Natural killer cell treated with Interleukin-12 subunit alpha and Interleukin-12 subunit beta and Interleukin-15 and Interleukin-18, amount 100 ng/mL, for 72 hours (primary cell): ENCODE measurements at regions not wholly inside any gene's neighbourhood (a gene's known extent, or its start where the extent isn't known, plus 50 kb on each side); places are given as distances from the start of the nearest gene placed in this dataset.

Experiments used
- ATAC-seq, 2 donors: fragments of 150-1000 bp; cut with Tn5 transposase in 1 of 2; sonication (Bioruptor Pico), chemical (Tn5 transposase) in 1 of 2; 2 replicates each; pipeline ENCODE4 v1.10.0; 2021
- DNase-seq: peaks from one replicate; pipeline ENCODE4 v3.0.0; 2022; ENCODE audit warnings: low spot score
- H3K27ac Mint-ChIP-seq, 2 donors: 1 replicate in 1 of 2; 2 replicates in 1 of 2; pipeline ENCODE4 v1.8.0; 2022; ENCODE audit warnings: mixed read lengths in 2 of 2, mild to moderate bottlenecking in 1 of 2, moderate library complexity in 1 of 2
- H3K27me3 Mint-ChIP-seq, 2 donors: 1 replicate in 1 of 2; 2 replicates in 1 of 2; pipeline ENCODE4 v1.8.0; 2022; ENCODE audit warnings: mixed read lengths in 2 of 2
- H3K36me3 Mint-ChIP-seq: one replicate; pipeline ENCODE4 v1.8.0; 2022; ENCODE audit warnings: mixed read lengths
- H3K4me1 Mint-ChIP-seq, 2 donors: 1 replicate in 1 of 2; 2 replicates in 1 of 2; pipeline ENCODE4 v1.8.0; 2022; ENCODE audit warnings: low read depth in 2 of 2, mixed read lengths in 2 of 2, mild to moderate bottlenecking in 1 of 2
- H3K4me3 Mint-ChIP-seq: one replicate; pipeline ENCODE4 v1.8.0; 2022; ENCODE audit warnings: mixed read lengths
- H3K9me3 Mint-ChIP-seq: 2 replicates; pipeline ENCODE4 v1.8.0; 2022; ENCODE audit warnings: mixed read lengths

- Mint-ChIP-seq H3K4me1 (no peaks in the 10 kb centered on the region), H3K27me3 (peaks cover 0 to 8% of the 10 kb centered on the region in 2 donors), H3K4me3 (no peak overlapping the region), H3K9me3 (no peaks in the 10 kb centered on the region), H3K36me3 (no peaks in the 10 kb centered on the region), H3K27ac (no peak overlapping the region)
- DNase-seq (peak; percentile 5), ATAC-seq (no peak)
Observed at GRCh38 chr2:239475161-239476028, 74.6 kb upstream of the HDAC4 start.

- no peaks in the 10 kb centered on the region for H3K4me1 Mint-ChIP-seq
- H3K27ac Mint-ChIP-seq = no peak overlapping the region
- DNase-seq (peak; percentile 10), ATAC-seq (no peak)
- H3K36me3 Mint-ChIP-seq = no peaks in the 10 kb centered on the region
- H3K9me3 Mint-ChIP-seq = no peaks in the 10 kb centered on the region
- peaks cover 0 to 8% of the 10 kb centered on the region in 2 donors for H3K27me3 Mint-ChIP-seq
- no peak overlapping the region for H3K4me3 Mint-ChIP-seq
Observed at GRCh38 chr2:239473211-239473805, 72.5 kb upstream of the HDAC4 start.

GRCh38 chr2:239472235-239472775 lies 71.5 kb upstream of the HDAC4 start:
- peaks cover 0 to 8% of the 10 kb centered on the region in 2 donors for H3K27me3 Mint-ChIP-seq
- H3K27ac Mint-ChIP-seq = no peak overlapping the region
- no peak for ATAC-seq
- H3K36me3 Mint-ChIP-seq = no peaks in the 10 kb centered on the region
- no peaks in the 10 kb centered on the region for H3K4me1 Mint-ChIP-seq
- no peak overlapping the region for H3K4me3 Mint-ChIP-seq
- no peaks in the 10 kb centered on the region for H3K9me3 Mint-ChIP-seq
- DNase-seq = peak; percentile 39

DNA sequence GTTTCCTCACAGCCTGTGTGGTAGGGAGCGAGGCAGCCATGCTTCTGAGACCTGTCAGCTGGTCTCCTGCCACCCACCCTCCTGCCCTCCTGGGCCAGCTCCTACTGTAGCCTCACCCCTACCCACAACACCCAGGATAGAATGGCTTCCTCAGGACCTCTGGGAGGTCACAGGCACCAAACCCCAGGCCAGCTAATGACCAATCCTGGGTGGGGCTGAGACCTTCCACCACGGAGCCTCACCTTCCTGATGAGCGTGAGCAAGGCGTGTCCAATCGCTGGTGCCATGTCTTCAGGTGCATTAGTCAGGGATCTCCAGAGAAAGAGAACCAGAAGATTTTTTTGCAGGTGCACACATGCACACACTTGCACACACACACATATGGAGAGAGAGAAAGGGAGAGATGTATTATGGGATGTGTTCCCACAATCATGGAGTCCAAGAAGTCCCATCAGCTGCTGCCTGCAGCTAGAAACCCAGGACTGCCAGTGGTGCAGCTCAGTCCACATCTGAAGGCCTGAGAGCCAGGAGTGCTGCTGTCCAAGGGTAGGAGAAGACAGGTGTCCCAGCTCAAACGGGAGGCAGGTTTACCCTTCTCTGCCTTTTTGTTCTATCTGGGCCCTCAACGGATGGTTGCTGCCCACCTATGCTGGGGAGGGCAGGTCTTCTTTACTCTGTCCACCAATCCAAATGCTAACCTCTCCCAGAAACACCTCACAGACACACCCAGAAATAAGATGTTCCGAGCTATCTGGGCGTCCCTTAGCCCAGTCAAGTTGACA lies 70.4 kb upstream of the HDAC4 start:
- DNase-seq = no peak
- ATAC-seq = no peak
- Mint-ChIP-seq H3K36me3 (no peaks in the 10 kb centered on the region), H3K4me3 (no peak overlapping the region), H3K4me1 (no peaks in the 10 kb centered on the region), H3K9me3 (no peaks in the 10 kb centered on the region), H3K27me3 (peaks cover 0 to 8% of the 10 kb centered on the region in 2 donors), H3K27ac (no peak overlapping the region)

DNA sequence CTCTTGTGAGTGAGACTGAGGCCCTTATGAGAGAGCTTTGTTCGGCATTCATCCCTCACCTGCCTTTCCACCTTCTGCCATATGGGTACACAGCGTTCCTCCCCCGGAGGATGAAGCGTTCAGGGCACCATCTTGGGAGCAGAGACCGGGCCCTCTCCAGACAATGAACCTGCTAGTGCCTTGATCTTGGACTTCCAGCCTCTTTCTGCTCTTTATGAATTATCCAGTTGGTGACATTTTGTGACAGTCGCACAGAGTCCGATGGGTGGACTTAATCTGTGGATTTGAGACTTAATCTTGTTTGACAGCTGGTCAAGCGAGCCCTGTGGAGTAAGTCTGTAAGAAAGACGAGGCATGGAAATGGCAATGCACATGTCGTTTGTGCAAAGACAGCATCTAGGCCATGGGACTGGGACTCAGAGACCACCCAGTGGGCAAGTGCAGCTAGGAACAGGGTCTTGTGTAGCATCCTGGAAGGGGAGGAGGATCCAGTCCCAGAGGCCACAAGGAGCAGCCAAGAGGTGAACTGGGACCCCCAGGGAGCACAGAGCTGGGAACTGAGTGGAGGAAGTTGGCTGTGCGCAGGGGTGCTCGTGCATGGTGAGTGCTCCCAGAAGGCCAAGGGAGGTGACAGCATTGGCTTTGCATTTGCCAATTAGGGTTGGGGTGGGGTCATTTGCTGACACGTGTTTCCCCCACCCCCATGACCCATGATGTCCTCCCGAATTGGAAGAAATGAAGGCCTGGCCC lies 69.5 kb upstream of the HDAC4 start:
- ATAC-seq (no peak), DNase-seq (no peak)
- Mint-ChIP-seq H3K4me3 (no peak overlapping the region), H3K27ac (no peak overlapping the region), H3K27me3 (peaks cover 0 to 8% of the 10 kb centered on the region in 2 donors), H3K36me3 (no peaks in the 10 kb centered on the region), H3K4me1 (no peaks in the 10 kb centered on the region), H3K9me3 (no peaks in the 10 kb centered on the region)

GRCh38 chr2:239469106-239469960 lies 68.5 kb upstream of the HDAC4 start:
- Mint-ChIP-seq H3K27ac (no peak overlapping the region), H3K4me3 (no peak overlapping the region), H3K4me1 (no peaks in the 10 kb centered on the region), H3K27me3 (peaks cover 0 to 6% of the 10 kb centered on the region in 2 donors), H3K9me3 (no peaks in the 10 kb centered on the region), H3K36me3 (no peaks in the 10 kb centered on the region)
- ATAC-seq (no peak), DNase-seq (no peak)

GRCh38 chr2:239468491-239469105 lies 67.8 kb upstream of the HDAC4 start:
- no peaks in the 10 kb centered on the region for H3K36me3 Mint-ChIP-seq
- no peak overlapping the region for H3K4me3 Mint-ChIP-seq
- peaks cover 0 to 4% of the 10 kb centered on the region in 2 donors for H3K27me3 Mint-ChIP-seq
- no peak for ATAC-seq
- H3K27ac Mint-ChIP-seq = no peak overlapping the region
- no peak for DNase-seq
- no peaks in the 10 kb centered on the region for H3K9me3 Mint-ChIP-seq
- H3K4me1 Mint-ChIP-seq = no peaks in the 10 kb centered on the region

GRCh38 chr2:239467956-239468490 lies 67.2 kb upstream of the HDAC4 start:
- H3K4me1 Mint-ChIP-seq = no peaks in the 10 kb centered on the region
- H3K27me3 Mint-ChIP-seq = peaks cover 0 to 4% of the 10 kb centered on the region in 2 donors
- H3K27ac Mint-ChIP-seq = no peak overlapping the region
- no peaks in the 10 kb centered on the region for H3K9me3 Mint-ChIP-seq
- DNase-seq = no peak
- no peak overlapping the region for H3K4me3 Mint-ChIP-seq
- ATAC-seq = no peak
- no peaks in the 10 kb centered on the region for H3K36me3 Mint-ChIP-seq

DNA sequence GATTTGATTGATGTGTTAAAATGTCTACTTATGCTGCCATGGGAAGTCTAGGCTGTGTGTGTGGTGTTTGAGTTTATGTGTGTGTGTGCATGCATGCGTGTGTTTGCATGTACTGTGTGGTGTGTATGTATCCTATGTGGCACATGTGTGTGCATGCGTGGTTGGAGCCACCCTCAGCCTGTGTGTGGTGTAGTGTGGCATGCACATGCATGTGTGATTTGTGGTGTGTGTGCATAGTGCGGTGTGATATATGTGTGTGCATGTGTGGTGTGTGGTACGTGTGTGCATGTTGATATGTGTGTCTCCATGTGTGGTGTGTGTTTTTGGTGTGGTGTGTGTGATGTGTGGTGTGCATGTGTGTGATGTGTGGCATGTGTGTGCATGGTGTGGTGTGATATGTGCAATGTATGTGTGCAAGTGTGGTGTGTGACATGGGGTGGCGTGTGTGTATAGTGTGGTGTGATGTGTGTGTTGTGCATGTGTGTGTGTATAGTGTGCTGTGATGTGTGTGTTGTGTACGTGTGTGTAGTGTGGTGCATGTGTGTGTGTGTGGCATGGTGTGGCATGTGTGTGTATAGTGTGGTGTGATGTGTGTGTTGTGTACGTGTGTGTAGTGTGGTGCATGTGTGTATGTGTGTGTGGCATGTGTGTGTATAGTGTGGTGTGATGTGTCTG lies 66.6 kb upstream of the HDAC4 start:
- Mint-ChIP-seq H3K27me3 (no peaks in the 10 kb centered on the region), H3K27ac (no peak overlapping the region), H3K4me3 (no peak overlapping the region), H3K9me3 (no peaks in the 10 kb centered on the region), H3K4me1 (no peaks in the 10 kb centered on the region), H3K36me3 (no peaks in the 10 kb centered on the region)
- no peak for ATAC-seq
- DNase-seq = no peak

DNA sequence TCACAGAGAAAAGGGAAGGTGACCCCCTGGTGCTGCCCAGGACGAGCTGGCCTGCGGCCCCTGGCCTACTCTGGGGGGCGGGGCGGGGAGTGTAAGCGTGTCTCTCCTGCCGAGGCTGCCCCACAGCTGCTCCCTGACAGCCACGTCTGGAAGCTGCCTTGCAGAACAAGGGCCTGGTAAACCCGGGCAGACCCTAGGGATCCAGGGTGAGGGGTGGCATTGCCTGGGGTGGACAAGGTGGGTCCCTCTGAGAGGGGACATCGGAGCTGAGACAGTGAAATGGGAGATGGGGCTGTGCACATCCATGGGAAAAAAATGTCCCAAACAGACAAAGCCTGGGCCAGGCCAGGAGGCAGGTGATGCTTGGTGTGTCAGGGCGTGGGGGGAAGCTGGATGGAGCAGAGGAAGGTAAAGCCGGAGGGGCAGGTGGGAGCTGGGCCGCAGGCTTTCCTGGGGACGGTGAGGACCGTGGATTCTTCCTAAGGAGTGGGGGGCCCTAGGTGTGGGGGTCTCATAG lies 66.0 kb upstream of the HDAC4 start:
- ATAC-seq = no peak
- H3K36me3 Mint-ChIP-seq = no peaks in the 10 kb centered on the region
- H3K9me3 Mint-ChIP-seq = no peaks in the 10 kb centered on the region
- H3K27me3 Mint-ChIP-seq = no peaks in the 10 kb centered on the region
- DNase-seq = no peak
- no peak overlapping the region for H3K4me3 Mint-ChIP-seq
- no peaks in the 10 kb centered on the region for H3K4me1 Mint-ChIP-seq
- no peak overlapping the region for H3K27ac Mint-ChIP-seq

DNA sequence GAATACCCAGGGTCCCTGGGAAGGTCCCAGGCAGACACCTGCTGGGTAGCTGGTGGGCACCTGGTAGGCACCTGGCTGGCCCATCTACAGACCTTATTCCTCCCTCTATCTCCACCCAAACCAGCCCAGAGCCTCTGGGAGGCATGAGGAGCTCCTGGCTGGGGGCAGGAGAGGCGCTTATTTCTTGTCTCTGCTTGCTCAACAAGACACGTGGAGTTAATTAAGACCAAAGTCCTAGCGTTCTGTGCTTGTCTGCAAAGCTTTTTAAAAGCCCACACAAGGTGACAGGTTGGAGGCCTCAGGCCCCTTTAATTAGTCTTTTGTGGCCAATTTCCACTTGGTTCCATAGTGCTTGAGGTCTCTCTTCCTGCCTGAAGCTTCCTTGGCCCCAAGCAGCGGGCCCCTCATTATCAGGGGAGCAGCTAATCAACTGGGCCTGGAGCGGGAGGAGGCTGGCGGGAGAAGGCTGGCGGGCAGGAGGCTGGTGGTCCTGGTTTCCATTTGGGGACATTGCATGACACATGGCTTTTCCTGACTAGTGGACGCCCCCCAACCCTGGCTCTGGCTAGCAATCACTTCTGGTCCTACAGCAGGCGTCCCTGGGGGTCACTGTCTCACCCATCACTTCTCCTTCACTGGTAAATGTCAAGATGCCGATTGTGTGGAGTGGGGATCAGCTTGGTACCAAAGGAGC lies 65.4 kb upstream of the HDAC4 start:
- Mint-ChIP-seq H3K36me3 (no peaks in the 10 kb centered on the region), H3K4me3 (no peak overlapping the region), H3K27ac (no peak overlapping the region), H3K4me1 (no peaks in the 10 kb centered on the region), H3K27me3 (no peaks in the 10 kb centered on the region), H3K9me3 (no peaks in the 10 kb centered on the region)
- DNase-seq (no peak), ATAC-seq (no peak)
